ENCODE measurements at regions not wholly inside any gene's neighbourhood (a gene's known extent, or its start where the extent isn't known, plus 50 kb on each side); places are given as distances from the start of the nearest gene placed in this dataset.

DNA sequence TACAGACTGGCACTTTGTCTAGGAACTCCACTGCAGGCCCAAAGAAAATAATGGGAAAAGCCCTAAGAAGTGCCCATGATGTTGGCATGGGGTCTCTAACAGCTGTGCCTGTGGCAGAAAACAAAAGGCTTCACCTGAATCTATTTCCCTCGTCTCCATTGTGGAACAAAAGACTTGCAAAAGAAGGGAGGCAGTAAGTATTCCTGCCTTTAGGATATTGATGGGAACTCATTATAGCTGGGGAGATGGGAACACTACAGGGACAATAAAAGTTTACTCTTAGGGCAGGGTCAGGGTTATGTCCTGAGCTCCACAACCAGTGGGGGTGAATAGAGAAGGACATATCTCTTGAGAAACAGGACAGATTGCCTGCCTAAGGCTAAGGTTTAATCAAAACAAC is 930.6 kb upstream of the EPHA6 start:
- Mint-ChIP-seq H3K27ac (no peak overlapping the region), H3K36me3 (ENCODE audit: low read depth) (no peaks in the 10 kb centered on the region), H3K27me3 (no peaks in the 10 kb centered on the region), H3K4me3 (no peak overlapping the region), H3K9me3 (peaks cover 3% of the 10 kb centered on the region), H3K4me1 (no peaks in the 10 kb centered on the region)
- CTCF ChIA-PET, result no interaction called here
- POLR2A ChIA-PET, result no interaction called here
- DNase-seq, result no peak

DNA sequence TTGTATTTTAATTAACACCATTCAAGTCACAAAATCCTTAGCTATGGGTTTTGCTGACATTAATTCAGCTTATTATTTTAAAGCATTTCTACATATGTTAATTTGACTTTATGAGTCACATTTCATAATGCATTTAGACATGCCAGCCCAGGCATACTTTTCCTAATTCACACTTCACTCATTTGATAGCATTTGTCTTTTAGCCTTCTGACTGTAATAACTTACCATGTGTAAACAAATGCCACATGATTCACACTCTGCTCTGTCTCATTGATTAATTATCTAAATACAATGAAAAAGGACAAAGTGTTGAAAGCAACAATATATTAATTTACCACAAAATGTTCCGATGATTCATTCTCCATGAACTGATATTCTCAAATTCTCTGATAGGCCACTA is 927.8 kb upstream of the EPHA6 start:
- CTCF ChIA-PET, result no interaction called here
- Mint-ChIP-seq H3K36me3 (ENCODE audit: low read depth) (no peaks in the 10 kb centered on the region), H3K4me3 (no peak overlapping the region), H3K9me3 (peaks cover 4% of the 10 kb centered on the region), H3K27ac (no peak overlapping the region), H3K4me1 (no peaks in the 10 kb centered on the region), H3K27me3 (no peaks in the 10 kb centered on the region)
- DNase-seq, result no peak
- POLR2A ChIA-PET, result no interaction called here

GRCh38 chr3:95887114-95887513 is 927.3 kb upstream of the EPHA6 start:
- Mint-ChIP-seq H3K4me1 (no peaks in the 10 kb centered on the region), H3K4me3 (no peak overlapping the region), H3K27ac (no peak overlapping the region), H3K9me3 (peaks cover 4% of the 10 kb centered on the region), H3K36me3 (ENCODE audit: low read depth) (no peaks in the 10 kb centered on the region), H3K27me3 (no peaks in the 10 kb centered on the region)
- POLR2A ChIA-PET, result no interaction called here
- DNase-seq, result no peak
- CTCF ChIA-PET, result no interaction called here

DNA sequence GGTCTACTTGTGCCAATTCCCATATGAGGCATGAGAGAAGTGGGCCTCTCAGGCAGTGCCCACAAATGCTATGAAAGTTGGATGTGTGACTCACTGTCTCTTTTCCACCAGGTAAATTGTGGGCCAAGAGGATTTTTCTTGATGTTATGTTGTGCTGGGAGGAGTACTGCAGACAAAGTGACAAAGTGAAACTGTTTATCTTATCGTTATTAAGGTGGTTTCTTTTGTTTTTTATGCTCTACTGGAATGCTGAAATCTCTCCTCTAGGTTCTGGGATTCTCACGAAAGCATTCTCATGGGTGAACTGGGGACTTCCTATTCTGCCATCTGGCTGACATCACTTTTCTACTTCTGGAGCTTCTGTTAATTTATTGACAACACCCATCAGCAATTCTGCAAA is 919.6 kb upstream of the EPHA6 start:
- ChIA-PET CTCF (no interaction called here), POLR2A (no interaction called here)
- Mint-ChIP-seq H3K4me3 (no peak overlapping the region), H3K27me3 (no peaks in the 10 kb centered on the region), H3K9me3 (peaks cover 9% of the 10 kb centered on the region), H3K36me3 (ENCODE audit: low read depth) (no peaks in the 10 kb centered on the region), H3K4me1 (no peaks in the 10 kb centered on the region), H3K27ac (no peak overlapping the region)
- DNase-seq, result no peak

- Mint-ChIP-seq H3K4me3 (no peak overlapping the region), H3K9me3 (no peaks in the 10 kb centered on the region), H3K4me1 (no peaks in the 10 kb centered on the region), H3K36me3 (ENCODE audit: low read depth) (no peaks in the 10 kb centered on the region), H3K27me3 (no peaks in the 10 kb centered on the region), H3K27ac (no peak overlapping the region)
- DNase-seq, result no peak
- CTCF ChIA-PET, result no interaction called here
- POLR2A ChIA-PET, result no interaction called here
Observed at GRCh38 chr3:95899494-95899893, 914.9 kb upstream of the EPHA6 start.

GRCh38 chr3:95899911-95900310 is 914.5 kb upstream of the EPHA6 start:
- ChIA-PET POLR2A (no interaction called here), CTCF (no interaction called here)
- H3K4me1 Mint-ChIP-seq, result no peaks in the 10 kb centered on the region
- no peak overlapping the region for H3K4me3 Mint-ChIP-seq
- H3K27me3 Mint-ChIP-seq, result no peaks in the 10 kb centered on the region
- H3K36me3 Mint-ChIP-seq (ENCODE audit: low read depth), result no peaks in the 10 kb centered on the region
- no peaks in the 10 kb centered on the region for H3K9me3 Mint-ChIP-seq
- no peak overlapping the region for H3K27ac Mint-ChIP-seq
- DNase-seq, result no peak

DNA sequence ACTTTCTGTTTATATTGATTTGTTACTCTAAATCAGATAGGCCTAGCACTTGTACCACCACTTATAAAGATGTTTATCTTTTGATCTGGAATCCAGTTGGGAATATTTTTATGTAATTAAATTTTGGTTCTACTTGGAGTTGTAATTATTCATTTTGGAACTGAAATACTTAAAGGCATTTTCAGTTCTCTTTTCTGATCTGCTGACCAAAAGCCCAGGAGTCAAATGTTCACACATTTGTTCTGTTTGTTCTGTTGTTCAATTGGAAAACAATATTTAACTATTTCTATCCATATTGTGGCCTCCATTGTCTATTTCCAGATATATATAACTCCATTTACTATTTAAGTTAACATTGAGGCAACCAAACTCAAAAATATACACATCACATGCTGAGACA is 912.4 kb upstream of the EPHA6 start:
- H3K36me3 Mint-ChIP-seq (ENCODE audit: low read depth), result no peaks in the 10 kb centered on the region
- POLR2A ChIA-PET, result no interaction called here

DNA sequence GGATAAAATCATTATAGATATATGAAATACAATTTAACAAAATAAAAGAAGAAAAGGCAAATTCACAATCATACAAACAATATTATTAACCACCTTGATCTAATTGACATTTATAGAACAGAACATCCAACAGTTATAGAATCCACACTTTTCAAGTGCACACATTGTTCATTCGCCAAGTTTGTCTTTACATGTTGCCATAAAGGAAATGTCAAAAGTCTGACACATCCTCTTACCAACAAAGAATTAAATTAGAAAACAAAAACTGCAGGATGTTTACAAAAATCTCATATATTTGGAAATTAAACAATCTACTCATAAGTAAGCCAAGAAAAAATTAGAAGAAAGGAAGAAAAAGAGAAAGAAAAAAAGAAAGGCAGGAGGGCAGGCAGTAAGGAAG is 909.2 kb upstream of the EPHA6 start:
- CTCF ChIA-PET, result no interaction called here
- Mint-ChIP-seq H3K4me1 (no peaks in the 10 kb centered on the region), H3K27me3 (no peaks in the 10 kb centered on the region), H3K27ac (no peak overlapping the region), H3K9me3 (peaks cover 5% of the 10 kb centered on the region), H3K4me3 (no peak overlapping the region), H3K36me3 (ENCODE audit: low read depth) (no peaks in the 10 kb centered on the region)
- POLR2A ChIA-PET, result no interaction called here
- no peak for DNase-seq

More for the DNA sequence above, 912.4 kb upstream of the EPHA6 start:
- DNase-seq, result no peak
- Mint-ChIP-seq H3K4me3 (no peak overlapping the region), H3K27ac (no peak overlapping the region), H3K27me3 (no peaks in the 10 kb centered on the region), H3K4me1 (no peaks in the 10 kb centered on the region), H3K9me3 (no peaks in the 10 kb centered on the region)
- CTCF ChIA-PET, result no interaction called here

GRCh38 chr3:95911767-95912166 is 902.6 kb upstream of the EPHA6 start:
- no peaks in the 10 kb centered on the region for H3K36me3 Mint-ChIP-seq (ENCODE audit: low read depth)
- H3K9me3 Mint-ChIP-seq, result peaks cover 8% of the 10 kb centered on the region
- no peak overlapping the region for H3K27ac Mint-ChIP-seq
- ChIA-PET POLR2A (no interaction called here), CTCF (no interaction called here)
- H3K27me3 Mint-ChIP-seq, result no peaks in the 10 kb centered on the region
- no peaks in the 10 kb centered on the region for H3K4me1 Mint-ChIP-seq
- DNase-seq, result no peak
- no peak overlapping the region for H3K4me3 Mint-ChIP-seq

GRCh38 chr3:95923496-95924210 is 890.7 kb upstream of the EPHA6 start:
- POLR2A ChIA-PET, result no interaction called here

GRCh38 chr3:95926904-95927501 is 887.4 kb upstream of the EPHA6 start:
- Mint-ChIP-seq H3K27ac (no peak overlapping the region), H3K36me3 (ENCODE audit: low read depth) (no peaks in the 10 kb centered on the region), H3K27me3 (no peaks in the 10 kb centered on the region), H3K4me3 (no peak overlapping the region), H3K9me3 (peaks cover 6% of the 10 kb centered on the region), H3K4me1 (no peaks in the 10 kb centered on the region)
- ChIA-PET POLR2A (no interaction called here), CTCF (no interaction called here)
- no peak for DNase-seq

More at GRCh38 chr3:95923496-95924210, 890.7 kb upstream of the EPHA6 start:
- H3K27me3 Mint-ChIP-seq, result no peaks in the 10 kb centered on the region
- H3K4me3 Mint-ChIP-seq, result no peak overlapping the region
- H3K27ac Mint-ChIP-seq, result no peak overlapping the region
- peaks cover 6% of the 10 kb centered on the region for H3K9me3 Mint-ChIP-seq
- DNase-seq, result no peak
- CTCF ChIA-PET, result no interaction called here
- H3K4me1 Mint-ChIP-seq, result no peaks in the 10 kb centered on the region
- H3K36me3 Mint-ChIP-seq (ENCODE audit: low read depth), result no peaks in the 10 kb centered on the region

- ChIA-PET POLR2A (no interaction called here), CTCF (no interaction called here)
- Mint-ChIP-seq H3K27me3 (no peaks in the 10 kb centered on the region), H3K27ac (no peak overlapping the region), H3K4me3 (no peak overlapping the region), H3K9me3 (no peaks in the 10 kb centered on the region), H3K36me3 (ENCODE audit: low read depth) (no peaks in the 10 kb centered on the region), H3K4me1 (no peaks in the 10 kb centered on the region)
- no peak for DNase-seq
Observed at GRCh38 chr3:95934181-95934580, 880.2 kb upstream of the EPHA6 start.

DNA sequence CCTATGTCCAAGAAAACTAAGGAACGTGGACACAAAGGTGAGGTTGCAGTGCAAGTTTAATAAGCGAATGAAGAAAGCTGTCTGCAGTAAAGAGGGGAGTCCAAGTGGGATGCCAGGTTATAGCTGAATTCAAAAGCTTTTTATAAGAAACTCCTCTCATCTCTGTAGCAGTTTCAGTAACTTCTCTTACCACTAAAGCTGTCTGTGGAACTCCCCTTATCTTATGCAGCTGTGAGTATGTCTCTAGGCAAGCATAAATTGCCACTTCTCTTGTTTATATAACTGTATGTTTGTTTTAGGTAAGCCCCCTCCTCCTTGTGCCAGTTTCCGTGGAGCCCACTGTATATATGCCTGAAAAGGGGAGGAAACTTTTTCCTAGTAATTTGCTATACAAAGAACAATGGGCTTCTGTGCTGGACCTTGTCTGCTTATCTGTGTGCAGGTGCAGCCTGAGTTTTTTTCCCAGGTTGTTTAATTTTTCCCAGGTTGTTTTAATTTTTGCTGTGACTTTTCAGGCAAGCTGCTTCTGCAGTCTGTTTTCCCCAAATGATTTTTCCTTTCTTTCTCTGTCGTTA is 875.1 kb upstream of the EPHA6 start:
- Mint-ChIP-seq H3K27ac (no peak overlapping the region), H3K9me3 (no peaks in the 10 kb centered on the region), H3K36me3 (ENCODE audit: low read depth) (no peaks in the 10 kb centered on the region), H3K27me3 (no peaks in the 10 kb centered on the region), H3K4me3 (no peak overlapping the region), H3K4me1 (no peaks in the 10 kb centered on the region)
- DNase-seq, result no peak
- POLR2A ChIA-PET, result no interaction called here
- CTCF ChIA-PET, result no interaction called here

GRCh38 chr3:95965704-95966336 is 848.6 kb upstream of the EPHA6 start:
- ChIA-PET POLR2A (no interaction called here), CTCF (no interaction called here)
- no peaks in the 10 kb centered on the region for H3K4me1 Mint-ChIP-seq

More at GRCh38 chr3:95965704-95966336, 848.6 kb upstream of the EPHA6 start:
- no peaks in the 10 kb centered on the region for H3K36me3 Mint-ChIP-seq (ENCODE audit: low read depth)
- no peak overlapping the region for H3K27ac Mint-ChIP-seq
- DNase-seq, result no peak
- H3K4me3 Mint-ChIP-seq, result no peak overlapping the region
- H3K27me3 Mint-ChIP-seq, result no peaks in the 10 kb centered on the region
- H3K9me3 Mint-ChIP-seq, result no peaks in the 10 kb centered on the region

Data from activated CD4-positive, alpha-beta T cell treated with anti-CD3 and anti-CD28 coated beads, Interleukin-2, amount 10 ng/mL, durations not matched to agents 7 days and 5 days (primary cell).